Esophagus squamous epithelium (tissue), 4 donors: ENCODE measurements at regions not wholly inside any gene's neighbourhood (a gene's known extent, or its start where the extent isn't known, plus 50 kb on each side); places are given as distances from the start of the nearest gene placed in this dataset.

ENCODE experiments used
- CTCF ChIP-seq, 6 experiments: fragments of 450-650 bp in 4 of 6; fragments of 200-600 bp in 2 of 6; sonication (generic) in 2 of 6; IDR thresholded peaks; one replicate each; pipeline ENCODE4 v1.5.1; 2016 to 2019; ENCODE audit warnings: antibody characterized with exemption in 6 of 6, mild to moderate bottlenecking in 4 of 6, moderate library complexity in 4 of 6
- POLR2A ChIP-seq, 4 donors: fragments of 450-650 bp; IDR thresholded peaks; one replicate each; pipeline ENCODE4 v1.6.1; 2017; ENCODE audit warnings: antibody characterized with exemption in 4 of 4, mild to moderate bottlenecking in 4 of 4, moderate library complexity in 3 of 4

DNA sequence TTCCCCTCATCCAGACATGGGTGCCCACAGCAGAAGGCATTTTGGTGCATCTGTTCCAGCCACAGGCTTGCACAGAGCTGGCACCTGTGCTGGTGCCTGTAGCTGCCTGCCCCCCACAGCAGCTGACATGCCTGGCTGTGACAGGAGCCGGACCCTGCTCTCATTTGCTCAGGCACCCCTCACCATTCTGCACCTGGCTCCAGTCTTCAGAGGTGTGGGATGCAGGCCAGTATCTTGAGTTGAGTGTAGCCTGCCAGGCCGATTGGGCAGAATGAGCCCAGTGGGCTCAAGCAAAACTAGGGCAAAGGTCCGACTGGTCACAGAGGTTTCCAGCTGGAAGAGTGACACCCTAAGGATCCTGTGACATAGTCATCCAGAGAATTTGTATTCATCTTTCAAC lies 887.7 kb downstream of the CDH11 start:
- TF ChIP-seq POLR2A (IDR thresholded peaks at IDR 0.05): no peak
- no peak for TF ChIP-seq CTCF (IDR thresholded peaks at IDR 0.05)
